ENCODE measurements at regions not wholly inside any gene's neighbourhood (a gene's known extent, or its start where the extent isn't known, plus 50 kb on each side); places are given as distances from the start of the nearest gene placed in this dataset.

DNA sequence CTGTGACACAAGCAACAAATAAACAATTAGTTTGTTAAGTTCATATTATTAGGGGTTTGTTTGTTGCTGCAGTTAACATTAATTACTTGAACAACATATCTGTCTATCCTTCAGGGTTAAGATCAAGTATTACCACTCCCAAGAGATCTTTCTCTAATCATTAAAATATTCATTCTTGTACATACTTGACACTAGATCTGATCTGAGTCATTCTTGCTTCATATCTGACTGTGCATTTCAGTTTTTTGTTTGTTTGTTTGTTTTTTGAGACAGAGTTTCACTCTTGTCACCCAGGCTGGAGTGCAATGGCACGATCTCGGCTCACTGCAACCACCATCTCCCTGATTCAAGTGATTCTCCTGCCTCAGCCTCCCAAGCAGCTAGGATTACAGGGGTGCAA lies 613.3 kb upstream of the PLXNA2 start:
- 94 to 100% methylated on average over 2 of the region's 2 CpGs for WGBS, 2 donors
- no peak for ATAC-seq
- H3K4me3 ChIP-seq = no peak overlapping the region
- intact Hi-C loops (cut with DNase I) = no loop called here
- no peaks in the 10 kb centered on the region for H3K4me1 ChIP-seq
- H3K27me3 ChIP-seq = no peaks in the 10 kb centered on the region
- TF ChIP-seq, protein P1, sequence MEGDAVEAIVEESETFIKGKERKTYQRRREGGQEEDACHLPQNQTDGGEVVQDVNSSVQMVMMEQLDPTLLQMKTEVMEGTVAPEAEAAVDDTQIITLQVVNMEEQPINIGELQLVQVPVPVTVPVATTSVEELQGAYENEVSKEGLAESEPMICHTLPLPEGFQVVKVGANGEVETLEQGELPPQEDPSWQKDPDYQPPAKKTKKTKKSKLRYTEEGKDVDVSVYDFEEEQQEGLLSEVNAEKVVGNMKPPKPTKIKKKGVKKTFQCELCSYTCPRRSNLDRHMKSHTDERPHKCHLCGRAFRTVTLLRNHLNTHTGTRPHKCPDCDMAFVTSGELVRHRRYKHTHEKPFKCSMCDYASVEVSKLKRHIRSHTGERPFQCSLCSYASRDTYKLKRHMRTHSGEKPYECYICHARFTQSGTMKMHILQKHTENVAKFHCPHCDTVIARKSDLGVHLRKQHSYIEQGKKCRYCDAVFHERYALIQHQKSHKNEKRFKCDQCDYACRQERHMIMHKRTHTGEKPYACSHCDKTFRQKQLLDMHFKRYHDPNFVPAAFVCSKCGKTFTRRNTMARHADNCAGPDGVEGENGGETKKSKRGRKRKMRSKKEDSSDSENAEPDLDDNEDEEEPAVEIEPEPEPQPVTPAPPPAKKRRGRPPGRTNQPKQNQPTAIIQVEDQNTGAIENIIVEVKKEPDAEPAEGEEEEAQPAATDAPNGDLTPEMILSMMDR (IDR thresholded peaks at IDR 0.05) = no peak
- DNase-seq = no peak
- no peak overlapping the region for H3K27ac ChIP-seq
- peaks cover 0 to 12% (median 0%) of the 10 kb centered on the region in 11 donors for H3K9me3 ChIP-seq
- H3K36me3 ChIP-seq = no peaks in the 10 kb centered on the region

DNA sequence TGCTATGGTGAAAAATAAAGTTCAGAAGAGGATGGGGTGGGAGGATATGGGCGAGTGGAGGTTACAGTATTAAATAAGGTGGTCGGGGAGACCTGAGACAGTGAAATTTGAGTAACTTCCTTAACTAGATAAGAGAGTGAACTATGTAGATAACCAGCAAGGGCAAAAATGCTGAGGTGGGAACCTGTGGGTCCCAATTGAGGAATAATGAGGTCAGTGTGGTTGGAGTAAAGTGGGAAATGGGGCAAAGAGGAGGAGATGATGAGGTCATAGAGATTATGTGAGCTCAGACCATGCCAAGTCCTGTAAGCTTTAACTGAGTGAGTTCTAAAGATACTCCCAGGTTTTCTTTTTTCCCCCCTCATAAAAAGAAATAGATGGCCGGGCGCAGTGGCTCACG lies 614.6 kb upstream of the PLXNA2 start:
- intact Hi-C loops (cut with DNase I) = no loop called here
- ATAC-seq (no peak), DNase-seq (no peak)
- Histone ChIP-seq H3K27me3 (no peaks in the 10 kb centered on the region), H3K9me3 (peaks cover 0 to 12% (median 0%) of the 10 kb centered on the region in 11 donors), H3K4me1 (no peaks in the 10 kb centered on the region), H3K27ac (no peak overlapping the region), H3K4me3 (no peak overlapping the region), H3K36me3 (no peaks in the 10 kb centered on the region)
- TF ChIP-seq, protein P1 (IDR thresholded peaks at IDR 0.05) = no peak
- 80 to 81% methylated on average over 5 of the region's 5 CpGs for WGBS, 2 donors

DNA sequence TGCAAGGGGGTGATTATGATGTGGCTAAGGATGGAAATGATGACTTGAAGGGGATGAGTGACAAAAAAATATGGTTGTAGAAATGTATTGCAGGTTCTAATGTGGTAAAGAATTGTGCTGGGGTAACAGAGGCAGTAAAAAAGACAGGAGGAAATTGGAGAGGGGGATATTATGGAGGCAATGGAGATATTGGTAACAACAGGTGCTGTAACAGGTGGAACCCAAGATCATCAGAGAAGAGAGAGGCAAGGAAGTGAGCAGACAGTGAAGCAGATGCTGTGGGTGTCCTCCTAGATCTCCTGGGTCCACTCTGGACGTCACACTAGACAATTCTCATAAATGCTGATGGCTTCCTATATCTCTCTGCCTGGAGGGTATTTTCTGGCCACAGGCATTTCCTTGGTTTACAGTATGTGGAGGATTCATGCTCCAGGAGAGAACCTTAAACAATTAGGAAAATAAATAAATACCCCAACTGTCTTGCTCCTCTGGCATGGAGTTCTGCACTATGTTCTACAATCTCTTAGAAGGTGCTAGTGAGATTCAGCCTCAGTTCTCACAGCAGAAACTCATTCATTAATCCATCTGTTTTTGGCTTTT lies 620.3 kb upstream of the PLXNA2 start:
- 75 to 83% methylated on average over 1 of the region's 1 CpG for WGBS, 2 donors
- H3K27me3 ChIP-seq = no peaks in the 10 kb centered on the region
- H3K36me3 ChIP-seq = no peaks in the 10 kb centered on the region
- intact Hi-C loops (cut with DNase I) = no loop called here
- no peak overlapping the region for H3K4me3 ChIP-seq
- no peaks in the 10 kb centered on the region for H3K4me1 ChIP-seq
- DNase-seq (no peak), ATAC-seq (no peak)
- TF ChIP-seq, protein P1 (IDR thresholded peaks at IDR 0.05) = no peak
- peaks cover 0 to 12% (median 0%) of the 10 kb centered on the region in 11 donors for H3K9me3 ChIP-seq
- H3K27ac ChIP-seq = no peak overlapping the region

DNA sequence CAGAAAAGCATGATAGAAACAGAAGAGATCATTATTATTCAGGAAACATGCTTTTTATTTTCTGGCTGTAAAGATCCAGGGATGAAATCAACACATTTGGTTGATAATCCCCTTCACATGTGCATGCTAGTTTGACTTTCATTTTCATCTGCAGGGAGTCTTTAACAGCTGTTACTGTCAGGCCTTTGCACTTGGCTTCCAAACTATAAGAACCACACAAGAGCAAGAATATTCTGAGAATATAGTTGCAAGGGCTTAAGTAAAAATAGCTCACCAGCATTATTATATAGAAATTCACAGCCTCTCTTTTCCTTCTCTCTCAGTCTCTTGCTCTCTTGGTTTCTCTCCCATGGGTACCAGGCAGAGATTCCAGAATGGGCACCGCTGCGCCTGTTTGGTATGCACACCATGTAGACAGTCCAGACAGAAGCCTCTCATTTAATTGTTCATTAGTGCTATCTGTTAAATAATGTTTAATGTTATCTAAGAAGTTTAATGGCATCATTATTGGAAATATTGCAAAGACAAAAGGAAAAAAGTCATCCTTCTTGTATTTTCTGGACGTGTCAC lies 622.3 kb upstream of the PLXNA2 start:
- H3K36me3 ChIP-seq = no peaks in the 10 kb centered on the region
- intact Hi-C loops (cut with DNase I) = no loop called here
- ATAC-seq = no peak
- peaks cover 0 to 21% (median 4%) of the 10 kb centered on the region in 11 donors for H3K9me3 ChIP-seq
- WGBS, 2 donors = 92 to 98% methylated on average over 3 of the region's 3 CpGs
- no peaks in the 10 kb centered on the region for H3K4me1 ChIP-seq
- H3K27me3 ChIP-seq = no peaks in the 10 kb centered on the region
- no peak for DNase-seq
- H3K27ac ChIP-seq = no peak overlapping the region
- H3K4me3 ChIP-seq = no peak overlapping the region
- TF ChIP-seq, protein P1 (IDR thresholded peaks at IDR 0.05) = no peak

Measured in heart right ventricle (tissue), 16 donors.